ENCODE measurements at regions not wholly inside any gene's neighbourhood (a gene's known extent, or its start where the extent isn't known, plus 50 kb on each side); places are given as distances from the start of the nearest gene placed in this dataset.

DNA sequence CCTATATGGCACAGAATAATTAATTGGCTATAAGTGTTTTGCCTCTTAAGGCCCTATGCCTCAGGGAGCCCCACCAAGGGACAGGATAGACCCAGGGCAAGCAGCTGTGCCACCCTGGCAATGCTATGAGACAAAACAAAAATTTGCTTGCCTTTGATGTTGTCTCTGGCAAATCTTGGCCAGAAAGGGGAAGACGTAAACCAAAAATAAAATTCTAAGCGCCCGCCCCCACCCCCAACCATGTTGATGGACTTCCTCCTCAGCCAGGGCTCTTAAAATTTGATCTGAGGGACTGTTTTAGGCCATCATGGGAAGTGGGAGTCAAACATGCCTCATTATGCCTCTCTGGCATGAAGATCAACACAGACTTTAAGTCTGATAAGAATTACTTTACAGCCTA lies 130.5 kb upstream of the APOOL start:
- no peak overlapping the region for H3K27ac Mint-ChIP-seq
- POLR2A ChIA-PET, result no interaction called here
- ATAC-seq (no peak), DNase-seq (ENCODE audit: low spot score) (no peak)
- no peaks in the 10 kb centered on the region; the same call in 1 of the 2 replicates for H3K36me3 Mint-ChIP-seq
- H3K9me3 Mint-ChIP-seq, result no peaks in the 10 kb centered on the region; the same call in 1 of the 2 replicates
- H3K4me3 Mint-ChIP-seq, result no peak overlapping the region
- peaks cover 19% of the 10 kb centered on the region for H3K4me1 Mint-ChIP-seq
- no peaks in the 10 kb centered on the region for H3K27me3 Mint-ChIP-seq (ENCODE audit: low read depth)
- TF ChIP-seq ZNF219 (CRISPR knock-in tag; IDR thresholded peaks at IDR 0.05; ENCODE audit: borderline replicate concordance) (no peak), NFE2L1 (CRISPR knock-in tag; IDR thresholded peaks at IDR 0.05) (no peak), HMGA2 (CRISPR knock-in tag; IDR thresholded peaks at IDR 0.05) (no peak), SMAD3 (CRISPR knock-in tag; IDR thresholded peaks at IDR 0.05; ENCODE audit: borderline replicate concordance) (no peak), ZBTB21 (CRISPR knock-in tag; IDR thresholded peaks at IDR 0.05; ENCODE audit: borderline replicate concordance) (no peak), EMX1 (CRISPR knock-in tag; IDR thresholded peaks at IDR 0.05) (no peak)
- TF ChIP-seq, protein P1, sequence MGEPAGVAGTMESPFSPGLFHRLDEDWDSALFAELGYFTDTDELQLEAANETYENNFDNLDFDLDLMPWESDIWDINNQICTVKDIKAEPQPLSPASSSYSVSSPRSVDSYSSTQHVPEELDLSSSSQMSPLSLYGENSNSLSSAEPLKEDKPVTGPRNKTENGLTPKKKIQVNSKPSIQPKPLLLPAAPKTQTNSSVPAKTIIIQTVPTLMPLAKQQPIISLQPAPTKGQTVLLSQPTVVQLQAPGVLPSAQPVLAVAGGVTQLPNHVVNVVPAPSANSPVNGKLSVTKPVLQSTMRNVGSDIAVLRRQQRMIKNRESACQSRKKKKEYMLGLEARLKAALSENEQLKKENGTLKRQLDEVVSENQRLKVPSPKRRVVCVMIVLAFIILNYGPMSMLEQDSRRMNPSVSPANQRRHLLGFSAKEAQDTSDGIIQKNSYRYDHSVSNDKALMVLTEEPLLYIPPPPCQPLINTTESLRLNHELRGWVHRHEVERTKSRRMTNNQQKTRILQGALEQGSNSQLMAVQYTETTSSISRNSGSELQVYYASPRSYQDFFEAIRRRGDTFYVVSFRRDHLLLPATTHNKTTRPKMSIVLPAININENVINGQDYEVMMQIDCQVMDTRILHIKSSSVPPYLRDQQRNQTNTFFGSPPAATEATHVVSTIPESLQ (CRISPR knock-in tag; IDR thresholded peaks at IDR 0.05), result no peak
- TF ChIP-seq, protein P2, sequence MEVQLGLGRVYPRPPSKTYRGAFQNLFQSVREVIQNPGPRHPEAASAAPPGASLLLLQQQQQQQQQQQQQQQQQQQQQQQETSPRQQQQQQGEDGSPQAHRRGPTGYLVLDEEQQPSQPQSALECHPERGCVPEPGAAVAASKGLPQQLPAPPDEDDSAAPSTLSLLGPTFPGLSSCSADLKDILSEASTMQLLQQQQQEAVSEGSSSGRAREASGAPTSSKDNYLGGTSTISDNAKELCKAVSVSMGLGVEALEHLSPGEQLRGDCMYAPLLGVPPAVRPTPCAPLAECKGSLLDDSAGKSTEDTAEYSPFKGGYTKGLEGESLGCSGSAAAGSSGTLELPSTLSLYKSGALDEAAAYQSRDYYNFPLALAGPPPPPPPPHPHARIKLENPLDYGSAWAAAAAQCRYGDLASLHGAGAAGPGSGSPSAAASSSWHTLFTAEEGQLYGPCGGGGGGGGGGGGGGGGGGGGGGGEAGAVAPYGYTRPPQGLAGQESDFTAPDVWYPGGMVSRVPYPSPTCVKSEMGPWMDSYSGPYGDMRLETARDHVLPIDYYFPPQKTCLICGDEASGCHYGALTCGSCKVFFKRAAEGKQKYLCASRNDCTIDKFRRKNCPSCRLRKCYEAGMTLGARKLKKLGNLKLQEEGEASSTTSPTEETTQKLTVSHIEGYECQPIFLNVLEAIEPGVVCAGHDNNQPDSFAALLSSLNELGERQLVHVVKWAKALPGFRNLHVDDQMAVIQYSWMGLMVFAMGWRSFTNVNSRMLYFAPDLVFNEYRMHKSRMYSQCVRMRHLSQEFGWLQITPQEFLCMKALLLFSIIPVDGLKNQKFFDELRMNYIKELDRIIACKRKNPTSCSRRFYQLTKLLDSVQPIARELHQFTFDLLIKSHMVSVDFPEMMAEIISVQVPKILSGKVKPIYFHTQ (CRISPR knock-in tag; IDR thresholded peaks at IDR 0.05), result no peak
- CTCF ChIA-PET, result no interaction called here

DNA sequence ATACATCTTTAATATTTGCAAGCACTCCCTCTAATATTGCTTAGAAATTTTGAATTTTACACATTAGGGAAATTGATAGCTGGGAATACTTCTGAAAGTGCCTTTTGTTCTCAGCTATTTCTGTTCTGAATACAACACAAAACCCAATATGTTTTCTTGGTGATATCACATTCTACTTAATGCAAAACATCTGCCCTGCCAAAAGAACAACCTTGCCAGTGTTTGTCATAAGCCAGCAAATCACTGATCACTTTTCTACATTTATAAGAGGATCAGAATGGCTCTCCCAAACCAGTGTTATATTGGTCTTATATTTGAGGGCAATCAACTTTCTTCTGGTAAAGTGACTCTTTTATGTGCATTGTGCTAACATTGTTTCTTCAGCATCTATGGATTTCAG lies 126.8 kb upstream of the APOOL start:
- ChIA-PET POLR2A (no interaction called here), CTCF (no interaction called here)
- no peak overlapping the region for H3K27ac Mint-ChIP-seq
- no peaks in the 10 kb centered on the region for H3K27me3 Mint-ChIP-seq (ENCODE audit: low read depth)
- H3K4me3 Mint-ChIP-seq, result no peak overlapping the region
- TF ChIP-seq FOXK1 (CRISPR knock-in tag; IDR thresholded peaks at IDR 0.05), result no peak
- TF ChIP-seq MXD4 (CRISPR knock-in tag; IDR thresholded peaks at IDR 0.05; ENCODE audit: borderline replicate concordance), result no peak
- ATAC-seq (no peak), DNase-seq (ENCODE audit: low spot score) (no peak)
- H3K9me3 Mint-ChIP-seq, result peaks cover 6% of the 10 kb centered on the region
- H3K36me3 Mint-ChIP-seq, result no peaks in the 10 kb centered on the region; the same call in 1 of the 2 replicates
- H3K4me1 Mint-ChIP-seq, result peaks cover 17% of the 10 kb centered on the region

DNA sequence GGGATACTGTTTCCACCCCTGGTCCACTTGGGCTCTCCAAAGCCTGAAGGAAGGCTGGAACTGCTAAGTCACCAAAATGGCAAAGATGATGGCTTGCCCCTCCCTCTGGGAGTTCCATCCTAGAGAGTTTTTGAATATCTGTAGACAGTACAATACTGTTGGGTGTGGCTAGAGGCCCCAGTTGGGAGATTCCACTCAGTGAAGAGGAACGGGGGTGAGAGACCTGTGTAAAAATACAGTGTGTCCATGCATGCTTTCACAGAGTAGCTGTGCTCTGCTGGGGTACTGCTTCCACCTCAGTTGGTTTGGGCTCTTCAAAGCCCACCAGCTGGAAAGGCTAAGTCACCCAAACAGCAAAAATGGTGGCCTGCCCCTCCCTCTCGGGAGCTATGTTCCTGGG lies 109.8 kb upstream of the APOOL start:
- ATAC-seq, result no peak
- 0 out of 2 replicates have a peak, but pooled peaks cover 4% of the 10 kb centered on the region for H3K36me3 Mint-ChIP-seq
- DNase-seq (ENCODE audit: low spot score), result no peak
- ChIA-PET POLR2A (no interaction called here), CTCF (no interaction called here)
- H3K4me1 Mint-ChIP-seq, result no peaks in the 10 kb centered on the region
- no peak overlapping the region for H3K27ac Mint-ChIP-seq
- H3K9me3 Mint-ChIP-seq, result peaks cover 5% of the 10 kb centered on the region; the same call in 1 of the 2 replicates
- H3K27me3 Mint-ChIP-seq (ENCODE audit: low read depth), result no peaks in the 10 kb centered on the region
- no peak overlapping the region for H3K4me3 Mint-ChIP-seq
- TF ChIP-seq, protein P3, sequence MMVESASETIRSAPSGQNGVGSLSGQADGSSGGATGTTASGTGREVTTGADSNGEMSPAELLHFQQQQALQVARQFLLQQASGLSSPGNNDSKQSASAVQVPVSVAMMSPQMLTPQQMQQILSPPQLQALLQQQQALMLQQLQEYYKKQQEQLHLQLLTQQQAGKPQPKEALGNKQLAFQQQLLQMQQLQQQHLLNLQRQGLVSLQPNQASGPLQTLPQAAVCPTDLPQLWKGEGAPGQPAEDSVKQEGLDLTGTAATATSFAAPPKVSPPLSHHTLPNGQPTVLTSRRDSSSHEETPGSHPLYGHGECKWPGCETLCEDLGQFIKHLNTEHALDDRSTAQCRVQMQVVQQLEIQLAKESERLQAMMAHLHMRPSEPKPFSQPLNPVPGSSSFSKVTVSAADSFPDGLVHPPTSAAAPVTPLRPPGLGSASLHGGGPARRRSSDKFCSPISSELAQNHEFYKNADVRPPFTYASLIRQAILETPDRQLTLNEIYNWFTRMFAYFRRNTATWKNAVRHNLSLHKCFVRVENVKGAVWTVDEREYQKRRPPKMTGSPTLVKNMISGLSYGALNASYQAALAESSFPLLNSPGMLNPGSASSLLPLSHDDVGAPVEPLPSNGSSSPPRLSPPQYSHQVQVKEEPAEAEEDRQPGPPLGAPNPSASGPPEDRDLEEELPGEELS (CRISPR knock-in tag; IDR thresholded peaks at IDR 0.05), result no peak
- TF ChIP-seq ZNF121 (CRISPR knock-in tag; IDR thresholded peaks at IDR 0.05), result no peak
- TF ChIP-seq NFE2L1 (CRISPR knock-in tag; IDR thresholded peaks at IDR 0.05), result no peak
- TF ChIP-seq CREM (CRISPR knock-in tag; IDR thresholded peaks at IDR 0.05), result no peak
- TF ChIP-seq GTF2I (CRISPR knock-in tag; conservative IDR thresholded peaks at IDR 0.05), result no peak
- TF ChIP-seq ZBTB21 (CRISPR knock-in tag; IDR thresholded peaks at IDR 0.05; ENCODE audit: borderline replicate concordance), result no peak
- TF ChIP-seq TP53 (CRISPR knock-in tag; IDR thresholded peaks at IDR 0.05), result no peak
- no peak for TF ChIP-seq JUN (CRISPR knock-in tag; IDR thresholded peaks at IDR 0.05)
- TF ChIP-seq ZNF219 (CRISPR knock-in tag; IDR thresholded peaks at IDR 0.05; ENCODE audit: borderline replicate concordance), result no peak
- TF ChIP-seq, protein P4, sequence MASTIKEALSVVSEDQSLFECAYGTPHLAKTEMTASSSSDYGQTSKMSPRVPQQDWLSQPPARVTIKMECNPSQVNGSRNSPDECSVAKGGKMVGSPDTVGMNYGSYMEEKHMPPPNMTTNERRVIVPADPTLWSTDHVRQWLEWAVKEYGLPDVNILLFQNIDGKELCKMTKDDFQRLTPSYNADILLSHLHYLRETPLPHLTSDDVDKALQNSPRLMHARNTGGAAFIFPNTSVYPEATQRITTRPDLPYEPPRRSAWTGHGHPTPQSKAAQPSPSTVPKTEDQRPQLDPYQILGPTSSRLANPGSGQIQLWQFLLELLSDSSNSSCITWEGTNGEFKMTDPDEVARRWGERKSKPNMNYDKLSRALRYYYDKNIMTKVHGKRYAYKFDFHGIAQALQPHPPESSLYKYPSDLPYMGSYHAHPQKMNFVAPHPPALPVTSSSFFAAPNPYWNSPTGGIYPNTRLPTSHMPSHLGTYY (CRISPR knock-in tag; IDR thresholded peaks at IDR 0.05), result no peak
- TF ChIP-seq, protein P5, sequence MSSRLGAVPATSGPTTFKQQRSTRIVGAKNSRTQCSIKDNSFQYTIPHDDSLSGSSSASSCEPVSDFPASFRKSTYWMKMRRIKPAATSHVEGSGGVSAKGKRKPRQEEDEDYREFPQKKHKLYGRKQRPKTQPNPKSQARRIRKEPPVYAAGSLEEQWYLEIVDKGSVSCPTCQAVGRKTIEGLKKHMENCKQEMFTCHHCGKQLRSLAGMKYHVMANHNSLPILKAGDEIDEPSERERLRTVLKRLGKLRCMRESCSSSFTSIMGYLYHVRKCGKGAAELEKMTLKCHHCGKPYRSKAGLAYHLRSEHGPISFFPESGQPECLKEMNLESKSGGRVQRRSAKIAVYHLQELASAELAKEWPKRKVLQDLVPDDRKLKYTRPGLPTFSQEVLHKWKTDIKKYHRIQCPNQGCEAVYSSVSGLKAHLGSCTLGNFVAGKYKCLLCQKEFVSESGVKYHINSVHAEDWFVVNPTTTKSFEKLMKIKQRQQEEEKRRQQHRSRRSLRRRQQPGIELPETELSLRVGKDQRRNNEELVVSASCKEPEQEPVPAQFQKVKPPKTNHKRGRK (CRISPR knock-in tag; IDR thresholded peaks at IDR 0.05; ENCODE audit: borderline replicate concordance), result no peak
- TF ChIP-seq, protein P6, sequence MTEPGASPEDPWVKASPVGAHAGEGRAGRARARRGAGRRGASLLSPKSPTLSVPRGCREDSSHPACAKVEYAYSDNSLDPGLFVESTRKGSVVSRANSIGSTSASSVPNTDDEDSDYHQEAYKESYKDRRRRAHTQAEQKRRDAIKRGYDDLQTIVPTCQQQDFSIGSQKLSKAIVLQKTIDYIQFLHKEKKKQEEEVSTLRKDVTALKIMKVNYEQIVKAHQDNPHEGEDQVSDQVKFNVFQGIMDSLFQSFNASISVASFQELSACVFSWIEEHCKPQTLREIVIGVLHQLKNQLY (CRISPR knock-in tag; IDR thresholded peaks at IDR 0.05), result no peak
- no peak for TF ChIP-seq ZNF396 (CRISPR knock-in tag; IDR thresholded peaks at IDR 0.05; ENCODE audit: borderline replicate concordance)
- no peak for TF ChIP-seq MYBL2 (CRISPR knock-in tag; IDR thresholded peaks at IDR 0.05)
- TF ChIP-seq ESRRA (CRISPR knock-in tag; IDR thresholded peaks at IDR 0.05; ENCODE audit: borderline replicate concordance), result no peak
- no peak for TF ChIP-seq PRRX2 (CRISPR knock-in tag; IDR thresholded peaks at IDR 0.05)
- TF ChIP-seq ELF4 (CRISPR knock-in tag; IDR thresholded peaks at IDR 0.05; ENCODE audit: low read depth), result no peak
